22Rv1 (cell line): ENCODE measurements at regions not wholly inside any gene's neighbourhood (a gene's known extent, or its start where the extent isn't known, plus 50 kb on each side); places are given as distances from the start of the nearest gene placed in this dataset.

Experiments used
- H3K27ac ChIP-seq: fragments of 450-650 bp; 2 replicates; pipeline ENCODE4 v1.5.1; 2017
- ZFX ChIP-seq: fragments of 450-650 bp; IDR thresholded peaks from 2 replicates; pipeline ENCODE4 v1.6.1; 2017; ENCODE audit warnings: antibody characterized with exemption, borderline replicate concordance
- TF ChIP-seq, protein P1 (sequence below): fragments of 450-650 bp; IDR thresholded peaks from 2 replicates; pipeline ENCODE4 v1.5.1; 2017; ENCODE audit warnings: mild to moderate bottlenecking

DNA sequence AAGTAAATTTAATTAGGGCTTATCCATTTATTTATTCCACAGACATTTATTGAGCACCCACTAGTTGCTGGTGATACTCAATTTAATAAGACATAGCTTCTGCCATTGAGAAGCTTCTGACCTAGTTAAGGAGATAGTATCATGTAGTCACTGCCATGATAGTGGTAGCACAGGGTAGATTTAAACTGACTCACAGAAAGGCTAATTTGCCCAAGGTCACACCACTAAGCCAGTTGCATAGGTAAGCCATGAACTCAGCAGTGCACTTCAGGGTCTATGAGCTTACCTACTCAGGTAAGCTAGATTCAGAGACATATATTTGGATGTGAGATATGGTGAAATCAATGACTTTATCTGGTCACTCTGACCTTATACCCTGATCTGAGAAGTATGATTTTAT lies 168.4 kb downstream of the TNFSF18 start:
- no peak overlapping the region for H3K27ac ChIP-seq
- TF ChIP-seq, protein P1, sequence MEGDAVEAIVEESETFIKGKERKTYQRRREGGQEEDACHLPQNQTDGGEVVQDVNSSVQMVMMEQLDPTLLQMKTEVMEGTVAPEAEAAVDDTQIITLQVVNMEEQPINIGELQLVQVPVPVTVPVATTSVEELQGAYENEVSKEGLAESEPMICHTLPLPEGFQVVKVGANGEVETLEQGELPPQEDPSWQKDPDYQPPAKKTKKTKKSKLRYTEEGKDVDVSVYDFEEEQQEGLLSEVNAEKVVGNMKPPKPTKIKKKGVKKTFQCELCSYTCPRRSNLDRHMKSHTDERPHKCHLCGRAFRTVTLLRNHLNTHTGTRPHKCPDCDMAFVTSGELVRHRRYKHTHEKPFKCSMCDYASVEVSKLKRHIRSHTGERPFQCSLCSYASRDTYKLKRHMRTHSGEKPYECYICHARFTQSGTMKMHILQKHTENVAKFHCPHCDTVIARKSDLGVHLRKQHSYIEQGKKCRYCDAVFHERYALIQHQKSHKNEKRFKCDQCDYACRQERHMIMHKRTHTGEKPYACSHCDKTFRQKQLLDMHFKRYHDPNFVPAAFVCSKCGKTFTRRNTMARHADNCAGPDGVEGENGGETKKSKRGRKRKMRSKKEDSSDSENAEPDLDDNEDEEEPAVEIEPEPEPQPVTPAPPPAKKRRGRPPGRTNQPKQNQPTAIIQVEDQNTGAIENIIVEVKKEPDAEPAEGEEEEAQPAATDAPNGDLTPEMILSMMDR, result no peak
- no peak for TF ChIP-seq ZFX

GRCh38 chr1:172882791-172883386 lies 167.9 kb downstream of the TNFSF18 start:
- no peak overlapping the region for H3K27ac ChIP-seq
- no peak for TF ChIP-seq ZFX
- TF ChIP-seq, protein P1, result no peak

DNA sequence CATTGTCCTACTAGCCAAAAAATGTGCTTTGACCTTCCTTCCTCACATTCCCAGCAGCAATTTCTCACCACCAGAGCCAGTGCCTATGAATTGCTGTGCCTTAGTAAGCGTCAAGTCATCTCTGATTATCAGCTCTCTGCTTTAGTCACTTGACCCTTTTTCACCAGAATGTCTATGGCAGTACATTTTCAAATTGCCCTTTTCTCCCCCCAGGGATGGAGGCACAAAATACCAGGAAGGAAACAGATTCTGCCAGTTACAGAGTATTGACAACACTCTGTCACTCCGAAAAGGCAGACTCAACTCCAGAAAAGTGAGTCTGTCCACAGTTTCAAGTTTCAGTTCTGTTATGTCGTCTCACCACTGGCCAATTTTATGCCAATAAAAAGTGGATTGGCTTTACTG lies 167.4 kb downstream of the TNFSF18 start:
- no peak overlapping the region for H3K27ac ChIP-seq
- TF ChIP-seq, protein P1, result no peak
- TF ChIP-seq ZFX, result no peak

DNA sequence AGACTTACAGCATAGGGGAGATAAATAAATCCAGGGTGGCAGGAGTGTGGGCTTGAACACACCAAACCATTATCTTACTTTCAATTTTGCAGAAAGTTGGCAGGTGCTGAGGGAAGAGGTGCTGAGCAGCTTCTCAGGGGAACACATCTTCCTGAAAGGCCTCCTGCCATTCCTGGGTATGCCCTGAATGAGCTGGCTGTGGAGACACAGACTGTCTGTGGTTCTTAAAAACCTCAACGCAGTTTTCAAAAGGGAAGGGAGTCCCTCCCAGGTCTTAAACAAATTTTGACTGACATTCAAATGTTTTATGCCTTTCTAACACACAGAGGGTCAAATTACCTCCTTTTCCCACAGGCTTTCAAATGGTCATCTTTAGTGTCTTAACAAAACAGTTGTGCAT lies 166.9 kb downstream of the TNFSF18 start:
- H3K27ac ChIP-seq, result no peak overlapping the region
- no peak for TF ChIP-seq ZFX
- TF ChIP-seq, protein P1, result no peak

GRCh38 chr1:172885411-172885810 lies 165.3 kb downstream of the TNFSF18 start:
- TF ChIP-seq, protein P1, result no peak
- TF ChIP-seq ZFX, result no peak
- H3K27ac ChIP-seq, result no peak overlapping the region

DNA sequence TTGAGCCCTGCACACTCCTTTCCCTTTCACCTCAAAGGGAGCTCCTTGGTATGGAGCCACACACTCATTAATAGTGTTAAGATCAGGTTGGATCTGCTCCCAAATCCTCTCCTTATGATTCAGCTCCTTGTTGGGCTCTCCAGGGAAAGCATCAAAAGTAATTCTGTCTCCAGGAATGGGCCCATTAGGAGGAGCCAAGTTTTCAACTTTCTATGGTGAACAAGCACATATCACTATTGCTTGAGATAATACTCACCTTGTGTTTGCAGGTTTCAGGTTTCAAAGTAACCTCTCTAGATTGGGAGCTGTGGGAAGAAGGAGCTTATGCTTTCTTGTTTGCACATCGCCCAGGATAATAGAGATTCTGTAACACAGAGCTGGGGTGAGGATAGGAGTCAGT lies 164.8 kb downstream of the TNFSF18 start:
- H3K27ac ChIP-seq, result no peak overlapping the region
- no peak for TF ChIP-seq ZFX
- TF ChIP-seq, protein P1, result no peak

DNA sequence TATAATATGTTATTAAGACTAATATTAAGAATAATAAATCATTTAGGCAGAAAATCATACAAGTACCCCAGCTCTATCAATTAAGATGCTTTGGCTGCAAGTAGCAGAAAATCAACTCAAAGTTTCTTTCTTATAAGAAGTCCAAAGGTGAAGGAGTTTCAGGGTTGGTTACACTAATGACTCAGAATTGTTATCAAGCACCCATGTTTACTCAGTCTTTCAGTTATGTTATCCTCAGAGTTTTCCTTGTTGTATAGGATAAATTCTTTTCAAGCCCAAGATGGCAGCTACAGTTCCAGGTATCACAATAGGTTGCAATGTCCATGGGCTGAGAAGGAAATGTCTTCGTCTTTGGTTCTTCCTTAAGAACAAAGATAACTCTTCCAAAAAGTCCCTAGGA lies 163.6 kb downstream of the TNFSF18 start:
- TF ChIP-seq, protein P1, result no peak
- no peak for TF ChIP-seq ZFX
- H3K27ac ChIP-seq, result no peak overlapping the region
